Thoracic aorta (tissue), 2 donors: ENCODE measurements at regions not wholly inside any gene's neighbourhood (a gene's known extent, or its start where the extent isn't known, plus 50 kb on each side); places are given as distances from the start of the nearest gene placed in this dataset.
A peak's percentile ranks its signal among the peaks of the same experiment; 100 is the strongest.

ENCODE experiments used
- ATAC-seq: fragments of 150-250 bp; one replicate; pipeline ENCODE4 v1.8.0; 2017; ENCODE audit warnings: low read depth; ENCODE audit not compliant: insufficient number of reproducible peaks, low FRiP score
- DNase-seq: peaks from one replicate; pipeline ENCODE4 v3.0.0-alpha.2; 2020; ENCODE audit warnings: low spot score
- H3K27ac ChIP-seq, 2 donors: fragments of 200-600 bp; sonication (generic); 1 replicate in 1 of 2; 2 replicates in 1 of 2; pipeline ENCODE4 v1.5.1; 2016; ENCODE audit warnings: mild to moderate bottlenecking in 2 of 2, moderate library complexity in 2 of 2
- H3K27me3 ChIP-seq: fragments of 200-600 bp; sonication (generic); replicated peaks from 2 replicates; pipeline ENCODE4 v1.6.0; 2016; ENCODE audit warnings: mild to moderate bottlenecking; ENCODE audit not compliant: insufficient read depth
- H3K36me3 ChIP-seq: fragments of 200-600 bp; sonication (generic); one replicate; pipeline ENCODE4 v1.5.1; 2016
- H3K4me1 ChIP-seq, 2 donors: fragments of 200-600 bp; sonication (generic); 1 replicate in 1 of 2; 2 replicates in 1 of 2; pipeline versions ENCODE4 v1.5.1 to v1.6.0; 2016; ENCODE audit warnings: low read depth in 2 of 2, mild to moderate bottlenecking in 1 of 2; ENCODE audit not compliant: control insufficient read depth in 1 of 2
- H3K4me3 ChIP-seq: fragments of 200-600 bp; sonication (generic); 2 replicates; pipeline ENCODE4 v1.5.1; 2016; ENCODE audit warnings: mild to moderate bottlenecking
- H3K9me3 ChIP-seq: fragments of 200-600 bp; sonication (generic); 2 replicates; pipeline ENCODE4 v1.5.1; 2016
- CTCF ChIP-seq: fragments of 200-600 bp; sonication (generic); IDR thresholded peaks from one replicate; pipeline ENCODE4 v1.5.1; 2019; ENCODE audit warnings: antibody characterized with exemption

GRCh38 chr2:217248312-217248935 is 388.6 kb upstream of the TNP1 start:
- Histone ChIP-seq H3K27ac (peak overlapping the region; percentile 71 to 72), H3K27me3 (no peaks in the 10 kb centered on the region), H3K4me1 (peaks cover 5 to 38% of the 10 kb centered on the region in 2 donors), H3K36me3 (no peaks in the 10 kb centered on the region), H3K4me3 (peak overlapping the region; percentile 49), H3K9me3 (no peaks in the 10 kb centered on the region)
- DNase-seq (no peak), ATAC-seq (peak; percentile 35)
- TF ChIP-seq CTCF: no peak

GRCh38 chr2:217247476-217247875 is 387.6 kb upstream of the TNP1 start:
- no peaks in the 10 kb centered on the region for H3K27me3 ChIP-seq
- peaks cover 5 to 38% of the 10 kb centered on the region in 2 donors for H3K4me1 ChIP-seq
- DNase-seq (no peak), ATAC-seq (no peak)
- H3K36me3 ChIP-seq: no peaks in the 10 kb centered on the region
- TF ChIP-seq CTCF: no peak
- H3K4me3 ChIP-seq: no peak overlapping the region
- H3K9me3 ChIP-seq: no peaks in the 10 kb centered on the region
- peak overlapping the region in 1 of 2 donors; percentile 72 for H3K27ac ChIP-seq

GRCh38 chr2:217246108-217246507 is 386.2 kb upstream of the TNP1 start:
- no peak for DNase-seq
- Histone ChIP-seq H3K27ac (no peak overlapping the region), H3K4me1 (peaks cover 5 to 38% of the 10 kb centered on the region in 2 donors), H3K4me3 (no peak overlapping the region), H3K9me3 (no peaks in the 10 kb centered on the region), H3K27me3 (no peaks in the 10 kb centered on the region), H3K36me3 (no peaks in the 10 kb centered on the region)
- no peak for ATAC-seq
- TF ChIP-seq CTCF: no peak

GRCh38 chr2:217244815-217245214 is 385.0 kb upstream of the TNP1 start:
- DNase-seq: no peak
- no peak overlapping the region for H3K27ac ChIP-seq
- H3K36me3 ChIP-seq: no peaks in the 10 kb centered on the region
- H3K9me3 ChIP-seq: no peaks in the 10 kb centered on the region
- no peak overlapping the region for H3K4me3 ChIP-seq
- no peak for TF ChIP-seq CTCF
- no peak for ATAC-seq
- peaks cover 5 to 29% of the 10 kb centered on the region in 2 donors for H3K4me1 ChIP-seq
- no peaks in the 10 kb centered on the region for H3K27me3 ChIP-seq

- ATAC-seq (no peak), DNase-seq (no peak)
- Histone ChIP-seq H3K27me3 (no peaks in the 10 kb centered on the region), H3K36me3 (no peaks in the 10 kb centered on the region), H3K27ac (no peak overlapping the region), H3K4me3 (no peak overlapping the region), H3K4me1 (peaks cover 0 to 10% of the 10 kb centered on the region in 2 donors), H3K9me3 (no peaks in the 10 kb centered on the region)
- TF ChIP-seq CTCF: no peak
These were observed 383.1 kb upstream of the TNP1 start for GRCh38 chr2:217242947-217243346.
